ENCODE measurements at regions not wholly inside any gene's neighbourhood (a gene's known extent, or its start where the extent isn't known, plus 50 kb on each side); places are given as distances from the start of the nearest gene placed in this dataset.

DNA sequence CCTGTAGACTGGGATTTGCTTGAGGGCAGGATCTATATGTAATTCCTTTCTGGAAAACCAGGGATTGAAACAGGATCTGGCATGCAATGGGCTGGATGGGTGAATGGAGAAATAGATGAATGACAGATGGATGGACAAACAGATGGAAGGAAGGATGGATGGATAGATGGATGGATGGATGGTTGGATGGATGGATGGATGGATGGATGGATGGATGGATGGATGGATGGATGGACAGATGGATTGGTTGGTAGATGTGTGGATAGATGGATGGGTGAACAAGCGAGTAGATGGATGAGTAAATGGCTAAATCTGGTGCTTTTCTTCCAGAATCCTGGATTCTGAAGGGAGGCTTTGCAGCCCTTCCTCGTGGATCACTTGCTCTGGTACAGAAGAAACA is 162.5 kb upstream of the SMIM23 start:
- Mint-ChIP-seq H3K4me3 (no peak overlapping the region), H3K4me1 (peaks cover 0 to 4% (median 0%) of the 10 kb centered on the region in 7 donors), H3K9me3 (peaks cover 0 to 3% (median 0%) of the 10 kb centered on the region in 11 donors), H3K27me3 (peaks cover under 1 to 14% (median 5%) of the 10 kb centered on the region in 5 donors), H3K36me3 (no peaks in the 10 kb centered on the region), H3K27ac (no peak overlapping the region)
- ATAC-seq (no peak), DNase-seq (no peak)
- intact Hi-C loops (cut with micrococcal nuclease) = no loop called here
- no peak overlapping the region for H3K27ac ChIP-seq (ENCODE audit: low read depth, low read length)
- ChIA-PET CTCF (no interaction called here), POLR2A (no interaction called here)
- H3K9me3 ChIP-seq (ENCODE audit: control insufficient read depth in 2 of 3, low read length in 3 of 3) = no peaks in the 10 kb centered on the region
- H3K36me3 ChIP-seq (ENCODE audit: control insufficient read depth in 2 of 3, insufficient read depth in 3 of 3, low read length in 3 of 3) = no peaks in the 10 kb centered on the region
- H3K4me1 ChIP-seq (ENCODE audit: control insufficient read depth in 2 of 2, insufficient read depth in 2 of 2, low read length in 2 of 2) = no peaks in the 10 kb centered on the region
- no peaks in the 10 kb centered on the region for H3K27me3 ChIP-seq (ENCODE audit: control insufficient read depth in 2 of 2, insufficient read depth in 2 of 2, low read length in 2 of 2)
- H3K4me3 ChIP-seq (ENCODE audit: low read length) = no peak overlapping the region

DNA sequence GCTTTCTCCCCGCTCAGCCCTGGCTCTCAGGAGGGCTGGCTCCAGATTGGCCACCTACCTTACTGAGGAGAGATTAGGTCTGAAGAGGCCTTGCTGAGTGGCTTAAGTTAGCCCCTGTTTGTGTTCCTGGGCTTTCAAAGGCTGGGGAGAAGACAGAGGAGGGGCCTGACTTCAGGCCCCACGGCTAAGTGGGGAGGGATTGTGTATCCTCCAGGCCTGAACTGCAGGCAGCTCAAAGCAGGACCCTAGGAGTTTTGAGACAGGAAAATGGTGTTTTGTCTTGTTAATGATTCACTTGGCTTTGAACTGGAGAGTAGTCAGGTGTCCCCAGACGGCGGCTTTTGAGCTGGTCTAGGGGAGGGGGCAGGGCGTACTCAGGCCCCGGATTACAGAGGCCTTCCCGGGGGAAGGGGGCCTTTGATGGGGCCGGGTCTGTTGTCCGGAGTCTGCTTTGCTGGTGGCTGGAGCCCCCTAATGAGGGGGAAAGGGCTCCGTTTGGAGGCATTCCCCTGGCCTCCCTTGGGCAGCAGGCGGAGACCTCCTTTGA is 162.0 kb upstream of the SMIM23 start:
- Mint-ChIP-seq H3K27ac (no peak overlapping the region), H3K27me3 (peaks cover 5 to 20% (median 10%) of the 10 kb centered on the region in 5 donors), H3K9me3 (peaks cover 0 to 3% (median 0%) of the 10 kb centered on the region in 11 donors), H3K4me1 (peaks cover 0 to 4% (median 0%) of the 10 kb centered on the region in 7 donors), H3K4me3 (no peak overlapping the region), H3K36me3 (no peaks in the 10 kb centered on the region)
- H3K27ac ChIP-seq (ENCODE audit: low read depth, low read length) = no peak overlapping the region
- H3K4me1 ChIP-seq (ENCODE audit: control insufficient read depth in 2 of 2, insufficient read depth in 2 of 2, low read length in 2 of 2) = no peaks in the 10 kb centered on the region
- no peaks in the 10 kb centered on the region for H3K27me3 ChIP-seq (ENCODE audit: control insufficient read depth in 2 of 2, insufficient read depth in 2 of 2, low read length in 2 of 2)
- POLR2A ChIA-PET = no interaction called here
- CTCF ChIA-PET = no interaction called here
- no peak overlapping the region for H3K4me3 ChIP-seq (ENCODE audit: low read length)
- ATAC-seq (no peak), DNase-seq (no peak)
- intact Hi-C loops (cut with micrococcal nuclease) = no loop called here
- no peaks in the 10 kb centered on the region for H3K36me3 ChIP-seq (ENCODE audit: control insufficient read depth in 2 of 3, insufficient read depth in 3 of 3, low read length in 3 of 3)
- H3K9me3 ChIP-seq (ENCODE audit: control insufficient read depth in 2 of 3, low read length in 3 of 3) = no peaks in the 10 kb centered on the region

DNA sequence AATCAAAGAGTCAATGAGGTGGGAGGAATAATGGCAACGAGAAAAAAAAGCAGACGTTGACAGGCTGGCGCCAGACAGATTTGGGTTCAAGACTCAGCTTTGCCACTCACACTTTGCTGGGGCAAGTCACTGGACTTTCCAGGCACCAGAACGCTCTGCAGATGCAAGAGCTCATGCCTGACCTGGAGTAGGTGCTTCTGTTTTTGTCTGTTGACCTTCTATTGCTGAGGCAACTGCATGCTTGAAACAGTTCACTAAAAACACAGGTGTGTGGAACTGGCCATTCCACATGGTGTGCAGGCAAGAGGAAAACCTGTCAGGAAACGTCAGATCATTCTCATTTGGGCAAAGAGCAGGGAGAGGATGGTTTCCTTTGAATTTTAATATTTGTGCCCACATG is 161.2 kb upstream of the SMIM23 start:
- Histone ChIP-seq H3K27me3 (ENCODE audit: control insufficient read depth in 2 of 2, insufficient read depth in 2 of 2, low read length in 2 of 2) (no peaks in the 10 kb centered on the region), H3K27ac (ENCODE audit: low read depth, low read length) (no peak overlapping the region), H3K9me3 (ENCODE audit: control insufficient read depth in 2 of 3, low read length in 3 of 3) (no peaks in the 10 kb centered on the region), H3K4me3 (ENCODE audit: low read length) (no peak overlapping the region), H3K36me3 (ENCODE audit: control insufficient read depth in 2 of 3, insufficient read depth in 3 of 3, low read length in 3 of 3) (no peaks in the 10 kb centered on the region), H3K4me1 (ENCODE audit: control insufficient read depth in 2 of 2, insufficient read depth in 2 of 2, low read length in 2 of 2) (no peaks in the 10 kb centered on the region)
- peaks cover 9 to 26% (median 17%) of the 10 kb centered on the region in 5 donors for H3K27me3 Mint-ChIP-seq
- ATAC-seq (no peak), DNase-seq (no peak)
- no peak overlapping the region for H3K27ac Mint-ChIP-seq
- ChIA-PET CTCF (no interaction called here), POLR2A (no interaction called here)
- no peaks in the 10 kb centered on the region for H3K36me3 Mint-ChIP-seq
- H3K4me3 Mint-ChIP-seq = no peak overlapping the region
- peaks cover 0 to 4% (median 0%) of the 10 kb centered on the region in 7 donors for H3K4me1 Mint-ChIP-seq
- intact Hi-C loops (cut with micrococcal nuclease) = no loop called here
- H3K9me3 Mint-ChIP-seq = peaks cover 0 to 3% (median 0%) of the 10 kb centered on the region in 11 donors

DNA sequence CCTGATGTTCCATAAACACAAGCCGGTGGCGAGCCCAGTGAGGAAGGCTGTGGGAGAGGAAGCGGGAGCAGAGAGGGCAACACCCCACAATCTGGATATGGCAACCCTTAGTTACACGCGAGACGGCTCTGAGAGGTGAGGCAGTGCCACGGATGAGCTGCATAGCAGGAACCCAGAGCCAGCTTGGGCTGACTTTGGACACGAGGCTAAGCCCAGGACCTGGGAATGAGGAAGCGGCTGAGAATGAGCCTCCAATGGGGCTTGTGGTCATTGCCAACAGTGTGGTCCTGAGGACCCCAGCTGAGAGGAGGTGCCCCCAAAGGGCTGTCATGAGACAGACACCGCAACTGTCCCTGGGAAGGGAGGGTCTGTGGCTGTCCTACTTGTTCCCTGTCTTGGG is 160.0 kb upstream of the SMIM23 start:
- CTCF ChIA-PET = no interaction called here
- POLR2A ChIA-PET = no interaction called here
- Mint-ChIP-seq H3K4me1 (peaks cover 0 to 4% (median 0%) of the 10 kb centered on the region in 7 donors), H3K9me3 (peaks cover 0 to 3% (median 0%) of the 10 kb centered on the region in 11 donors), H3K36me3 (no peaks in the 10 kb centered on the region), H3K4me3 (no peak overlapping the region), H3K27me3 (peaks cover 9 to 24% (median 20%) of the 10 kb centered on the region in 5 donors), H3K27ac (no peak overlapping the region)
- Histone ChIP-seq H3K9me3 (ENCODE audit: control insufficient read depth in 2 of 3, low read length in 3 of 3) (no peaks in the 10 kb centered on the region), H3K27me3 (ENCODE audit: control insufficient read depth in 2 of 2, insufficient read depth in 2 of 2, low read length in 2 of 2) (no peaks in the 10 kb centered on the region), H3K4me3 (ENCODE audit: low read length) (no peak overlapping the region), H3K4me1 (ENCODE audit: control insufficient read depth in 2 of 2, insufficient read depth in 2 of 2, low read length in 2 of 2) (no peaks in the 10 kb centered on the region), H3K27ac (ENCODE audit: low read depth, low read length) (no peak overlapping the region), H3K36me3 (ENCODE audit: control insufficient read depth in 2 of 3, insufficient read depth in 3 of 3, low read length in 3 of 3) (no peaks in the 10 kb centered on the region)
- intact Hi-C loops (cut with micrococcal nuclease) = no loop called here
- ATAC-seq (no peak), DNase-seq (no peak)

DNA sequence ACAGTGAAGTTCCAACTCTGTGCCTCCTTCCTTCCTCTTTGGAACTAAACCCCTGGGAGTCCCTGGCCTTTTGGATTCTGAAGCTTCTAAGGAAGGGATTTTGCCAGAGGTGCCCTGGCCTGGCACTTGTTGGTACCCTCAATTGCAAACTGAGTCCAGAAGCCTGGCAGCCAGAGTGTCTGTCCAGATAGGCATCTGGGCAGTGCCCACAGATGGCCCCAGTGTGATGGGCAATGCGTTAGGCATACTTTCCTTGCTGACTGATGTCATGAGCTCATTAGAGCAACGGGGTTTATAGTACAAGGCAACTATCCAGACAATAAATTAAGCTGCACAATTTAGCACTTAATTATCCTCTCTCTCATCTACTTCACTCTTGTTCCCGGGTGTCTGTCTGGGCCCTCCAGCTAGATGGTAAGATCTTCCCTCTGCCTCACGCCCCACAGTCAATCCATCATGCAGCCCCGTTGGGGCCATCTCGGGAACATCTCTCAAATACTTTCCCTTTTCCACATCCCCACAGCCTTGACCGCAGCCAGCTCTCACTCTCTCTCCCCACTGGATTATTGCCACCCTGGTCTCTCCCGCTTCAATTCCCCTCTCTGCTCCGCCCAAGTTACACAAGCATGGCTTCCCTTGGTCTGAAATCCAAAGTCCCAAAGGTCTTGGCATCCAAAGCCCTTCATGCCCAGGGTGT is 157.5 kb upstream of the SMIM23 start:
- Mint-ChIP-seq H3K27ac (no peak overlapping the region), H3K27me3 (peaks cover 14 to 31% (median 26%) of the 10 kb centered on the region in 5 donors), H3K4me3 (no peak overlapping the region), H3K9me3 (peaks cover 0 to 2% (median 0%) of the 10 kb centered on the region in 11 donors), H3K4me1 (no peaks in the 10 kb centered on the region), H3K36me3 (no peaks in the 10 kb centered on the region)
- H3K4me1 ChIP-seq (ENCODE audit: control insufficient read depth in 2 of 2, insufficient read depth in 2 of 2, low read length in 2 of 2) = no peaks in the 10 kb centered on the region
- DNase-seq = no peak
- no peaks in the 10 kb centered on the region for H3K27me3 ChIP-seq (ENCODE audit: control insufficient read depth in 2 of 2, insufficient read depth in 2 of 2, low read length in 2 of 2)
- CTCF ChIA-PET = no interaction called here
- POLR2A ChIA-PET = no interaction called here
- H3K9me3 ChIP-seq (ENCODE audit: control insufficient read depth in 2 of 3, low read length in 3 of 3) = no peaks in the 10 kb centered on the region
- H3K27ac ChIP-seq (ENCODE audit: low read depth, low read length) = no peak overlapping the region
- intact Hi-C loops (cut with micrococcal nuclease) = no loop called here
- no peaks in the 10 kb centered on the region for H3K36me3 ChIP-seq (ENCODE audit: control insufficient read depth in 2 of 3, insufficient read depth in 3 of 3, low read length in 3 of 3)
- H3K4me3 ChIP-seq (ENCODE audit: low read length) = no peak overlapping the region
- ATAC-seq = no peak

DNA sequence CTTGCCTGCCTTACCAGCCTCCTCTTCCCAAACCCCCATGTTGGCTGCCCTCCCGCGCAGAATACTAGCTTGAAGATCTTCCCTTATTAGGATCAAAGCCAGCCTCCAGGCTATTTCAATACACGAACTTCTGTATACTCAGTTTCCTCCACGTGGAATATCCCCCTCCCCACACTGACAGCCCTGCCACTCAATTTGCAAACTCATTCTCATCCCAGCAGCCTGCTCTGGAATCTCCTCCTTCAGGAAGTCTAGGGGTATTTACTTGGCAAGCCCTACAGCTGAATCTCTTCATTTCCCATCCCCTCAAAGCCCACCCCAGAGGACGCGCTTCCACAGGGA is 157.0 kb upstream of the SMIM23 start:
- Histone ChIP-seq H3K36me3 (ENCODE audit: control insufficient read depth in 2 of 3, insufficient read depth in 3 of 3, low read length in 3 of 3) (no peaks in the 10 kb centered on the region), H3K9me3 (ENCODE audit: control insufficient read depth in 2 of 3, low read length in 3 of 3) (no peaks in the 10 kb centered on the region), H3K27ac (ENCODE audit: low read depth, low read length) (no peak overlapping the region), H3K4me3 (ENCODE audit: low read length) (no peak overlapping the region), H3K27me3 (ENCODE audit: control insufficient read depth in 2 of 2, insufficient read depth in 2 of 2, low read length in 2 of 2) (no peaks in the 10 kb centered on the region), H3K4me1 (ENCODE audit: control insufficient read depth in 2 of 2, insufficient read depth in 2 of 2, low read length in 2 of 2) (no peaks in the 10 kb centered on the region)
- ATAC-seq (no peak), DNase-seq (no peak)
- no peak overlapping the region for H3K4me3 Mint-ChIP-seq
- intact Hi-C loops (cut with micrococcal nuclease) = no loop called here
- H3K27ac Mint-ChIP-seq = no peak overlapping the region
- no peaks in the 10 kb centered on the region for H3K4me1 Mint-ChIP-seq
- no peaks in the 10 kb centered on the region for H3K36me3 Mint-ChIP-seq
- H3K9me3 Mint-ChIP-seq = peaks cover 0 to 2% (median 0%) of the 10 kb centered on the region in 11 donors
- ChIA-PET POLR2A (no interaction called here), CTCF (no interaction called here)
- peaks cover 14 to 30% (median 26%) of the 10 kb centered on the region in 5 donors for H3K27me3 Mint-ChIP-seq

DNA sequence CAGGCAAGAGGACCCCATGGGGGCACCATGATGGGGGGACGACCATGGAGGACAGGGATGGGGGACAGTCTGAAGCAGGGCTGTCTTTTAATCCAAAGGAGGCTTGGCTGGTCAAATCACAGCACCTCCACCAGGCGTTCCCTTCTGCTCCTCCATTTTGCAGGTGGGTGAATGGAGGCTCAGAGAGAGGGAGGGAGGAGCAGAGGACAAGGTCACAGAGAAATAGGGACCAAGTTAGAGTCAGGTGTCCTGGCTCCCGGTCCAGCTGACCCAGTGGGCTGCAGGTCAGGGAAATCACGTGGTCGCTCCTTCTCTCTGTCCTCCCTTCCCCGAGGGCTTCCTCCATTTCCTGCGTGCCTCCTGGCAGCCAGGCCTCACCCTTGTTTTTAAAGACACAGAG is 156.4 kb upstream of the SMIM23 start:
- intact Hi-C loops (cut with micrococcal nuclease) = no loop called here
- Histone ChIP-seq H3K4me3 (ENCODE audit: low read length) (no peak overlapping the region), H3K9me3 (ENCODE audit: control insufficient read depth in 2 of 3, low read length in 3 of 3) (no peaks in the 10 kb centered on the region), H3K27ac (ENCODE audit: low read depth, low read length) (no peak overlapping the region), H3K4me1 (ENCODE audit: control insufficient read depth in 2 of 2, insufficient read depth in 2 of 2, low read length in 2 of 2) (no peaks in the 10 kb centered on the region), H3K27me3 (ENCODE audit: control insufficient read depth in 2 of 2, insufficient read depth in 2 of 2, low read length in 2 of 2) (no peaks in the 10 kb centered on the region), H3K36me3 (ENCODE audit: control insufficient read depth in 2 of 3, insufficient read depth in 3 of 3, low read length in 3 of 3) (no peaks in the 10 kb centered on the region)
- ChIA-PET CTCF (no interaction called here), POLR2A (no interaction called here)
- Mint-ChIP-seq H3K4me1 (no peaks in the 10 kb centered on the region), H3K9me3 (peaks cover 0 to 2% (median 0%) of the 10 kb centered on the region in 11 donors), H3K27me3 (peaks cover 16 to 36% (median 31%) of the 10 kb centered on the region in 5 donors), H3K27ac (no peak overlapping the region), H3K4me3 (no peak overlapping the region), H3K36me3 (no peaks in the 10 kb centered on the region)
- DNase-seq (no peak), ATAC-seq (no peak)
